ENCODE measurements at regions not wholly inside any gene's neighbourhood (a gene's known extent, or its start where the extent isn't known, plus 50 kb on each side); places are given as distances from the start of the nearest gene placed in this dataset.
"Not testable (repeated sequence)": the region's sequence is repeated elsewhere in the genome, so short reads cannot be mapped to it uniquely, and the experiment has no call there.

DNA sequence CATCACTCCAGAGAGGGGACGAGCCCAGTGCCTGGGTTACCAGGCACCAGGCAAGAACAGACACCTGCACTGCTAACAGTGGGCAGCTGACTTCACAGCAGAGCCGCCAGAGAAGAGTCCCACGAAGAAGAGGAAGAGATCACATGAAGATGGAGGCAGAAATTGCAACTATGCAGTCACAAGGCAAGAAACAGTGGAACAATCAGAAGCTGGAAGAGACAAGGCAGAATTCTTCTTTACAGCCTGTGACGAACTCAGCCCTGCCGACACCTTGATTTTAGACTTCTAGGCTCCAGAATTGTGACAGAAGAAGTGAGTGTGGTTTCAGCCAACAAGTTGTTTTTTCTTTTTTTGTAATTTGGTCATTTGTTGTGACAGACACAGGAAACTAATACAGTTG, 59.2 kb downstream of the IL12A start:
- DNase-seq = no peak

DNA sequence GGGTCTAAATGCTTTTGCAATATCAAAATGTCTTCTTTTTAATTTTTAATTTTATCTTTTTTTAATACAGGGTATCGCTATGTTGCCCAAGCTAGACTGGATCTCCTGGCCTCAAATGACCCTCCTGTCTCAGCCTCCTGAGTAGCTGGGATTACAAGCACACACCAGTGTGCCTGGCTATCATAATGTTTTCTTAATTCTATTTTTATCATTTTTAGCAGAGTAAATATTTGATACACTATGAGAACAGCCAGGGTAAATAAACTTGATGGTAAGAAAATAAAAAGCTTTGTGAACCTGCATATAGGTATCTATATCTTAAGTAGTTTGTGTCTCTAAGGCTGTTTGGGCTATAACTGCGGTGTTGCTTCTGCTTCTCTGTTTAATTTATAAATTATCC, 60.4 kb downstream of the IL12A start:
- no peak for DNase-seq

DNA sequence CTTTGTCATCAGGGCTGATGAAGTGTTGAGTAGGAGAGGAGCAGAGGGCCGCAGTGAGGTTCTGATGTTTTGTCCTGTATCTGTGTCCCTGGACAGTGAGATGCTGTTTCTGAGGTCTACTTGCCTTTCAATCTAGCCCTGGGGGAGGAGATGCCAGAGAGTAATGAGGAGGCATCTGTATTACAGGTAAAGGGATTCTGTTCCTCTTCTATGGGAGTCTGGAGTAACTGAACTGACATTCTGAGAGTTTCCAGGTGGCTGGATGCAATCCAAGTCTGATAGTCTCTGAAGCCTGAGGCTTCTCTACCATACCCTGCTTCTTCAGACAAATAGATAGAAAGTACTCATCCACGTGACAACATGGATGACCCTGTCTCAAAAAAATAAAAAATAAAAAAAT, 60.9 kb downstream of the IL12A start:
- DNase-seq = no peak

DNA sequence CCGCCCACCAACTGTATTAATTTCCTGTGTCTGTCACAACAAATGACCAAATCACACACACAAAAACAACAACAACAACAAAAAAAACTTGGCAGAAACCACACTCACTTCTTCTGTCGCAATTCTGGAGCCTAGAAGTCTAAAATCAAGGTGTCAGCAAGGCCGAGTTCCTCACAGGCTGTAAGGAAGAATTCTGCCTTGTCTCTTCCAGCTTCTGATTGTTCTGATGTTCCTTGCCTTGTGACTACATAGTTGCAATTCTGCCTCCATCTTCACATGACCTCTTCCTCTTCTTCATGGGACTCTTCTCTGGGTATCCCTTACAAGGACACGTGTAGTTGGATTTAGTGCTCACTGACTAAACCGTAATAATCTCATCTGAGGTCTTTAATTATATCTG, 61.4 kb downstream of the IL12A start:
- DNase-seq = no peak

DNA sequence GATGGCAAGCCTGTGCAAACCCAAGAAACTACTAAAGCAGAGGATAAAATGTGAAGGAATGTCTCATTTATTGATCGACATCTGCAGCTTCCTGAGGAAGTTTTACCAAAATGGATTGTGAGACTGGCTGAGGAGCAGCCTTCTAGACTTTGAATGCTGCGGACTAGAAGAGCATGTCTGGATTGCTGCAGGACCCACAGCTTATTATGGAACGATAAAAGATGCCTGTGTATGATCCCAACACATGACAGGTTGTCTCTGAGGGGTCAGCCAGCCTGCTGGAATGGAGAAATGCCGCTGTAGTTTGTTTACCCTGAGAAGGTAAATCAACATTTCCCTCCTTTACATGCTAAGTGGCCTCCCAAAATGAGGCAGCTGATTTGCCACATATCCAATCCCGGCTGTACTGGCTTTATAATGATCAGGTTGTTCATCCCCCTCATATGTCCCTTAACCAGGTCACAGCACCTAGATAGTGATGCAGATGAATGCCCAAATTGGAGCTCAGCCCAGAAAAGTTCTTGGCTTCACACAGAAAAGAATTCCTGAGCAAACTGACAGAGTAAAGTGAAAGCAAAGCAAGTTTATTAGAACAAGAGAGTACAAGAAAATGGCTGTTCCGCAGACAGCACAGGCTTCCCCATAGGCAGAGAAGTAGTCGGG, 63.9 kb downstream of the IL12A start:
- DNase-seq = no peak

DNA sequence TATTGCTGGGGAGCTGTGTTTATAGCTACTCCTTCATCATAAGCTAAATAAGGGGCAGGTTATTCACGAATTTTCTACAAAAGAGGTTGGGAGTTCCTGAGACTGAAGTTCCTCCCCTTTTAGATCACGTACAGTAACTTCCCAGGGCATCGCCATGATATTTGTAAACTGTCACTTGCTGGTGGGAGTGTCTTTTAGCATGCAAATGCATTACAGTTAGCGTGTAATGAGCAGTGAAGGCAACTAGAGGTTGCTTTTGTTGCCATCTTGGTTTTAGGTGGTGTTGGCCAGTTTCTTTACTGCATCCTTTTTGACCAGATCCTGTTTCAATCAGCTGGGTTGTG, 64.4 kb downstream of the IL12A start:
- DNase-seq = no peak

DNA sequence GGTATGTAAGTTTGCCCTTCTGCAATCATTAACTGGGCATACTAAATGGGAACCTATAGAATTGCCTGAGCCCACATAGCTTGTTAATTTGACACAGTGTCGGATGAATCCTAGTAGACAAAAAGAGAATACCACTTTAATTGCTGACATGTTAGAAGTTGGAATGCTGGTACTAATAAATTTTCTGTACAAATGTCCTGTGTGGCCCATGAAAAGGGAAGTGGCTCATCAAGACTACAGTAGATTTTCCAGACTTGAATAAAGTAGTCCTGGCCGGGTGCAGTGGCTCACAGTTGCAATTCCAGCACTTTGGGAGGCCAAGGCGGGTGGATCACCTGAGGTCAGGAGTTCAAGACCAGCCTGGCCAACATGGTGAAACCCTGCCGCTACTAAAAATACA, 66.2 kb downstream of the IL12A start:
- not testable (repeated sequence) for DNase-seq

DNA sequence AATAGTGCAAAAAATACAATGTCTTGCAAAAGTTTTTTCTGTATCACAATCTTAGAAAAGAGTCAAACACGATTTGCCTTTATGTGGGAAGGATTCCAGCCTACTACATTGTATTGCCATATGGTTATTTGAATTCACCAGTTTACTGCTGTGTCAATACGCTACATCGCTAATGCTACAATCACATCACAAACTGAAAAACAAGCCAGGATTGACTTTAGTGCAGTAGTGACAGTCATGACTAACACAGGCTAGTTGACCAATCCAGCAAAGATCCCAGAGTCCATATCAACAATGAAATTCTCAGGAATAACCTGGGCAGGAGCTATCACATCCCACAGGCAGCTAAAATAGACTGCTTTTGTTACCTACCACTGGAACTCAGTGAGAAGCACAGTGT, 67.0 kb downstream of the IL12A start:
- DNase-seq = no peak

DNA sequence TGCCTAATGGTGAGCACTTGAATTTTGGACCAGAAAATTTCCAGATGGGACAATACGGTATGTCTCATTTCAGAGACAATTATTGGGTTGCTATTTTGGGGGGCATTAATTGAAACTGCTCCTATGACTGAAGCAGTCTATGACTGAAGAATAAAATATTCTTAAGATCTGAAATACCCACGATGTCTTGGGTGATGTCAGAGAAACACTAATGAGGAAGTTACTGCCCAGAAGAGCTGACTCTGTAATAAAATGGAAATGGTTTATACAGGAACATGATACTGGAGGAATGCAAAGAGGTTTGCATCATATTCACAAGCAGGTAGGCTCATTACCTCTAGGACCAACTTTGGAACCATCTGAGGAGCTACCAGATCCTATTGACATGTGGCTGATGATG, 68.7 kb downstream of the IL12A start:
- no peak for DNase-seq

DNA sequence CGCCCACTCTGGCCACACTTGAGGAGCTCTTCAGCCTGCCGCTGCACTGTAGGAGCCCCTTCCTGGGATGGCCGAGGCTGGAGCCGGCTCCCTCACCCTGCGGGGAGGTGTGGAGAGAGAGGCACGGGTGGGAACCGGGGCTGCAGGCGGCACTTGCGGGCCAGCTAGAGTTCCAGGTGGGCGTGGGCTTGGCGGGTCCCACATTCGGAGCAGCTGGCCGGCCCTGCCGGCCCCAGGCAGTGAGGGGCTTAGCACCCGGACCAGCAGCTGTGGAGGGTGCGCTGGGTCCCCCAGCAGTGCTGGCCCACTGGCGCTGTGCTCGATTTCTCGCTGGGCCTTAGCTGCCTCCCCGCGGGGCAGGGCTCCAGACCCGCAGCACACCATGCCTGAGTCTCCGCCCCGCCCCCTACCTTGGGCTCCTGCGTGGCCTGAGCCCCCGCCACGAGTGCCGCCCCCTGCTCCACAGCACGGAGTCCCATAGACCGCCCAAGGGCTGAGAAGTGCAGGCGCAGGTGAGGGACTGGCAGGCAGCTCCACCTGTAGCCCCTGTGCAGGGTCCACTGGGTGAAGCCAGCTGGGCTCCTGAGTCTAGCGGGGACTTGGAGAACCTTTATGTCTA, 71.9 kb downstream of the IL12A start:
- DNase-seq = no peak

DNA sequence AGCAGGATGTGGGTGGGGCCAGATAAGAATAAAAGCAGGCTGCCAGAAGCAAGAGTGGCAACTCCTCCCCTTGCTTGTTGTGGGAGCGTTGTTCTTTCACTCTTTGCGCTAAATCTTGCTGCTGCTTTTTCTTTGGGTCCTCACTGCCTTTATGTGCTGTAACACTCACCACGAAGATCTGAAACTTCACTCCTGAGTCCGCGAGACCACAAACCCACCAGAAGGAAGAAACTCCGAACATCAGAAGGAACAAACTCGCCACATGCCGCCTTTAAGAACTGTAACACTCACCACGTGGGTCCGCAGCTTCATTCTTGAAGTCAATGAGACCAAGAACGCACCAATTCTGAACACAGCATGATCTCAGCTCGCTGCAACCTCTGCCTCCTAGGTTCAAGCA, 72.9 kb downstream of the IL12A start:
- no peak for DNase-seq

DNA sequence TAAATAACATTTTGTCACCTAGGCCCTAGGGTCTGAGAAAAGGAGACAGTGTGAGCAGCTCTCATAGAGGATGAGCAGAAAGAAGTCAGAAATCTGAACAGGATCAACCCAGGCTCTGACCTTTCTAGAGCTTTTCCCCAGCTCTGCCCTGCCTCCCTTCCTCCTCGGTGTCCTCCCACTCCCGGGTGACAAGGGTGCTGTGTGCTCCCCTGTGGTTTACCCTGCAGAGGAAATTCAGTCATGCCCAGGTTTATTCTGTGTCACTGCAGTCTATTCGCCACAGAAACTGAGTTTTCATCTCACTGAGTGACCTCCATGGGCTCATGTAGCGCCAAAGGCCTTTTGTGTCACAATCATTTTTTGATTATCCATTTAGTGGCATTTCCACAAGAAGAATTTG, 76.6 kb downstream of the IL12A start:
- DNase-seq = no peak

DNA sequence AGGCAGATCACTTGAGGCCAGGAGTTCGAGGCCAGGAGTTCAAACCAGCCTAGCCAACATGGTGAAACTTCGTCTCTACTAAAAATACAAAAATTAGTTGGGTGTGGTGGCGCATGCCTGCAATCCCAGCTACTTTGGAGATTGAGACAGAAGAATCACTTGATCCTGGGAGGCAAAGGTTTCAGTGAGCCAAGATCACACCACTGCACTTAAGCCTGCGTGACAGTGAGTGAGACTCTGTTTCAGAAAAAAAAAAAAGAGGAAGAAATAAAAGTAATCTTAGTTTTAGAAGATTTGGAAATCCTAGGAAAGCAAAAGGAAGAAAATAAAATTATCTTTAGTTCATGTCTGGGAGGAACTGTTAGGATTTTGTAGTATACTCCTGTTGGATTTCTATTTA, 77.2 kb downstream of the IL12A start:
- no peak for DNase-seq

DNA sequence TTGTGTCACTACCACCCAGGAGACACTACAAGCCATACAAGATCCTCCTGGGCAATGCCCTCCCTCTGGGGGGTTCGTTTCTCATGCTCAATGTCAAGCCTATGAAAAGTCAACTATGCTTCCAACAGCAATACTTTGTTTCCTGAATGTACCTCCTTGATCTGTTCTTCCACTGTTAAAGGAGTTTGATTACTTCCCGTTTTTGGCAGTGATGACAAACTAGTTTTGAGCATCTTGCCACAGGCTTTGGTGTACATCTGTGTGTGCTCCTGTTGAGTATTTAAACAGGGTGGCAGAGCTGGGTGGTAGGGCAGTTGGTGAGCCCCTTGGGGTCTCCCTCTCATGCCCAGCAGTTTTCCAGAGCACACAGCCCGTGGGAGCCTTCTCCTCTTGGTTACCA, 81.4 kb downstream of the IL12A start:
- no peak for DNase-seq

DNA sequence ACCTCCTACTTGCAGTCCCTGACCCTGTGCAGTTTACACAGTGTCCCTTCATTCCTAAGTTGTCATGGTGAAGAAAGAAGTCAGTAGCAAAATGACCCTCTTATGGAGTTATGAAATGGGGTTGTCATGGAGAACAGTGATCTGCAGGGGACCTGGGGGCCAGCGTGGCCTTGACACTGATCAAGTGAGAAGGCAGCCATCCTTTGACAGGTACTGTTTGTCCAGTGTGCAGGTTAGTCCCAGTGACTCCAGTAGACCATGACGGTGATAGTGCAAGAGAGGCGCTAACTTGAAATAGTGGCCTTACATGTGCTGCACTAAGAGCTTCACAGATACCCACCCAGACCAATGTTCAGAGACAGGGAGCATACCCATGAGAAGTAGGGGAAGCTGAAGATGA, 87.9 kb downstream of the IL12A start:
- DNase-seq = no peak

DNA sequence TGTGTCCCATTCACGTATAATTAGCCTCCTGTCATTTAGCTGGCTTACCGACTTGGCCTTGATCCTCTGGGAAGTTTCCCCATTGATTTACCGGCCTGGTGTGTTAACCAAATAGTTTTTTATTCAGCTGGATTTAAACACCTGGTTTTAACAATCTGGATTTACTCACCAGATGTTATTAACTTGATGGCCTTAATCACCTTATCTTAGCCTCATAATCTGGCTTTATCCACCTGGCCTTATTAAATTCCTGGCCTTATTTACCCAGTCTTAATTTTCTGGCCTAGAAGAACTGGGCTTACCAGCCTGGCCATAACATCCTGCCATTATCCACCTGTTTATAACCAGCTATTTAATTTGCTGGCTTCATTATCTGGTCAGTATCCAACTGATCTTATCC, 89.9 kb downstream of the IL12A start:
- DNase-seq = no peak

DNA sequence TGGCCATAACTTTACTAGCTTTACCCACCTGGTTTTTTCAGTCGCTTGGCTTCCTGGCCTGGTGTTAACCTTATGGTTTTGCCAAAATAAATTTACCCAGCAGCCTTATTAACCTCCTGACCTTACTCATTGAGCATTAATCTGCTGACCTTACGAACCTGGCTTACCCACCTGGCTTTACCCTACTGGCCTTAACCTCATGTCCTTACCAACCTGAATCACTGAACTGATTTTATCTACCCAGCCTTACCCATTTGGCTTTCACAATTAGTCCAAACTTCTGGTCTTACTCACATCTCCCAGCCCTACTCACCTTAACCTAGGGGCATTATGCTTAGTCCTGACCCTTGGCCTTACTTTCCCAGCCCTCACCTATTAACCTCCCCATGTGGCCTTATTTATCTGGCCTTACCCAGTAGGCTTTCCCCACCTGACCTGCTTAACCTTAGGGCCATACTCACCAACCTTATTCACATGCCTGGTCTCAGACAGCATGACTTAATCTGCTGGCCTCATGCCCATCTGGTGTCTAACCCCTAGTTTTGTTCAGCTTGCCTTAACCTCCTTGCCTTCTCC, 93.4 kb downstream of the IL12A start:
- DNase-seq = no peak

DNA sequence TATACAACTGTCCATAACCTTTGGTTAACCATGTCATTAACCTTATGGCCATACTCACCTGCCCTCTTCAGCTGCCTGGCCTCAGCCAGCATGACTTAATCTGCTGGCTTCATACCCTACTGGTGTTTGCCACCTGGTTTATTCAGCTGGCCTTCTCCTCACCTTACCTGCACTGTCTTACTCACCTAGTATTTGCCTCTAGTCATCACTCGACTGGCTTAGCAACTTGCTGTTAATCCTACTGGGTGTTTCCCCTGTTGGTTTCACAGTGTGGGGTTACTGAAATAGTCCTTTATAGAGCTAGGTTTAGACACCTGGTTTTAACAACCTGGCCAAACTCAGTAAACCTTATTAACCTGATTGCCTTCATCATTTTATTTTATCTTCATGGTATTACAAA, 96.4 kb downstream of the IL12A start:
- no peak for DNase-seq

DNA sequence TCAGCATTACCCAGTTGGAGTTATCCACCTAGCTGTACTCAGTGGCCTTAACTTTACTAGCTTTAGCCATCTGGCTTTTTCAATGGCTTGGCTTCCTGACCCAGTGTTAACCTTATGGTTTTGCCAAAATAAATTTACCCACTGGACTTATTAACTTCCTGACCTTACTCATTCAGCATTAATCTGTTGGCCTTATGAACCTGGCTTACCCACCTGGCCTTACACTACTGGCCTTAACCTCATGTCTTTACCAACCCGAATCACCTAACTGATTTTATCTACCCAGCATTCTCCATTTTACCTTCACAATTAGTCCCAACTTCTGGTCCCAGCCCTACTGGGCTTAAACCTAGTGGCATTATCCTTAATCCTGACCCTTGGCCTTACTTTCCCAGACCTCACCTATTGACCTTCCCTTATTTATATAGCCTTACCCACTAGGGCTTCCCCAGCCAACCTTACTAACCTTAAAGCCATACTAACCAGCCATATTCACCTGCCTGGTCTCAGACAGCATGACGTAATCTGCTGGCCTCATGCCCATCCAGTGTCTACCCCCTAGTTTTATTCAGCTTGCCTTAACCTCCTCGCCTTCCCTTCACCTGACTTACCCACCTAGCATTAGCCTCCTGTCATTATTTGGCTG, 100.0 kb downstream of the IL12A start:
- DNase-seq = no peak

DNA sequence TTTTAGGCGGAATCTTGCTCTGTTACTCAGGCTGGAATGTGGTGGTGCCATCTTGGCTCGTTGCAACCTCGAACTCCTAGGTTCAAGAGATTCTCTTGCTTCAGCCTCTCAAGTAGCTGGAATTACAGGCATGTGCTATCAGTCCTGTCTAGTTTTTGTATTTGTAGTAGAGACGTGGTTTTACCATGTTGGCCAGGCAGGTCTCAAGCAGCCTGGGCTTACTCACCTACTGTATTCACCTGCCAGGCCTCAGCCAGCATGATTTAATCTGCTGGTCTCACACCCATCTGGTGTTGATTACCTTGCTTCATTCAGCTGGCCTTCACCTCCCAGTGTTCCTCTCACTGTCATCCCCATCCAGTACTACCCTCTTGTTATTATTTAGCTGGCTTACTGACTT, 102.0 kb downstream of the IL12A start:
- no peak for DNase-seq

DNA sequence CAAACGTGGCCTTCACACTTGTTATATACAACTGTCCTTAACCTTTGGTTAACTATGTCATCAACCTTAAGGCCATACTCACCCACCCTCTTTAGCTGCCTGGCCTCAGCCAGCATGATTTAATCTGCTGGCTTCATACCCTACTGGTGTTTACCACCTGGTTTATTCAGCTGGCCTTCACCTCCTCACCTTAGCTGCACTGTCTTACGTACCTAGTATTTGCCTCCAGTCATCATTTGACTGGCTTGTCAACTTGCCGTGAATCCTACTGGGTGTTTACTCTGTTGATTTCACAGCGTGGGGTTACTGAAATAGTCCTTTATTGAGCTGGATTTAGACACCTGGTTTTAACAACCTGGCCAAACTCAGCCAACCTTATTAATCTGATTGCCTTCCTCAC, 102.8 kb downstream of the IL12A start:
- DNase-seq = no peak

DNA sequence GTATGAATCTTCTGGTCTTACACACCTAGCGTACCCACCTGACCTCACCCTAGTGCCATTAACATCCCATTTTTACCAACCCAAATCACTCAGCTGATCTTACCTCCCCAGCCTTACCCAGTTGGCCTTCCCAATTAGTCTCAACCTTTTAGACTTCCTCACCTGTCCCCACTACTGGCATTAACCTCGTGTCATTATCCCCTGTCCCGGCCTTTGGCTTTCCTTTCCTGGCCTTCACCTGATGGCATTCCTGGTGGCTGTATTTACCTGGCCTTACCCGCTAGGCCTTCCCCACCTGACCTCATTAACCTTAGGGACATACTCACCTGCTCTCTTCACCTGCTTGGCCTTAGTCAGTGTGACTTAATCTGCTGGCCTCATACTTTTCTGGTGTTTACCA, 104.1 kb downstream of the IL12A start:
- no peak for DNase-seq

DNA sequence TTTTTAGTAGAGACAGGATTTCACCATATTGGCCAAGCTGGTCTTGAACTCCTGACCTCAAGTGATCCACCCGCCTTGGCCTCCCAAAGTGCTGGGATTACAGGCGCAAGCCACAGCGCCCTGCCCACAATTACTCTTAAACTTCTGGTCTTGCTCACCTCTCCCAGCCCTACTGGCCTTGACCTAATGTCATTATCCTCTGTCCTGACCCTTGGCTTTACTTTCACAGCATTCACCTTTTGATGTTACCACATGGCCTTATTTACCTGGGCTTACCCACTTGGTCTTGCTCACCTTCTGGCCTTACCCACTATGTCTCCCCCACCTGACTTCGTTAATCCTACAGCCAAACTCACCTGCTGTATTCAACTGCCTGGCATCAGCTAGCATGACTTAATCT, 105.9 kb downstream of the IL12A start:
- no peak for DNase-seq

DNA sequence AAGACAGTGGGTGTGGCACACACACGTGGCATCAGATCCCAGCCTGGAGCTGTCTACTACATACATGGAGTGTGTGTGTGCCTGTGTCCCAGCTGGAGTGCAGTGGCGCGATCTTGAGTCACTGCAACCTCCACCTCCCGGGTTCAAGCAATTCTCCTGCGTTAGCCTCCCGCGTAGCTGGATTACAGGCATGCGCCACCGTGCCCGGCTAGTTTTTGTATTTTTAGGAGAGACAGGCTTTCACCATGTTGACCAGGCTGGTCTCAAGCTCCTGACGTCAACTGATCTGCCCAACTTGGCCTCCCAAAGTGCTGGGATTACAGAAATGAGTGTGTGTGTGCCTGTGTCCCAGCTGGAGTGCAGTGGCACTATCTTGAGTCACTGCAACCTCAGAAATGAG, 108.8 kb downstream of the IL12A start:
- no peak for DNase-seq

Measured in T-helper 1 cell (primary cell).